ENCODE measurements at regions not wholly inside any gene's neighbourhood (a gene's known extent, or its start where the extent isn't known, plus 50 kb on each side); places are given as distances from the start of the nearest gene placed in this dataset.

DNA sequence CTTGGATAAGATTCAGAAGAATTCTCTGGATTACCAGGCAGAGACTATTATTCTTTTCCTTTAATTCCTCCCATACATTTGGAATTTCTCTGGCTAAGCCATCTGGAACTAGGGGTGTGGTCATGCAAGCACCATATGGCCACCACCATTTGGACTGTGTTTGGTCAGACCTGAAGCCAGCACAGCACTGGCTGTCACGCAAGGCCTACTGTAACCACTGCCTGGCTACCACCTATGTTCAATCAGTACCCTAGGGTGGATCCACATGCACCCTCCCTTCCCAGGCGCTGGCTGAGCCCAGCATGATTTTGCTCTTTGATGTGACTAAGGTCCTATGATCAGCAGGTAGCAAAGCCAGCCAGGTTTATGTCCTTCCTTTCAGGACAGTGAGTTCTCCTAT is 287.8 kb upstream of the GOLIM4 start:
- TF ChIP-seq, protein P1, sequence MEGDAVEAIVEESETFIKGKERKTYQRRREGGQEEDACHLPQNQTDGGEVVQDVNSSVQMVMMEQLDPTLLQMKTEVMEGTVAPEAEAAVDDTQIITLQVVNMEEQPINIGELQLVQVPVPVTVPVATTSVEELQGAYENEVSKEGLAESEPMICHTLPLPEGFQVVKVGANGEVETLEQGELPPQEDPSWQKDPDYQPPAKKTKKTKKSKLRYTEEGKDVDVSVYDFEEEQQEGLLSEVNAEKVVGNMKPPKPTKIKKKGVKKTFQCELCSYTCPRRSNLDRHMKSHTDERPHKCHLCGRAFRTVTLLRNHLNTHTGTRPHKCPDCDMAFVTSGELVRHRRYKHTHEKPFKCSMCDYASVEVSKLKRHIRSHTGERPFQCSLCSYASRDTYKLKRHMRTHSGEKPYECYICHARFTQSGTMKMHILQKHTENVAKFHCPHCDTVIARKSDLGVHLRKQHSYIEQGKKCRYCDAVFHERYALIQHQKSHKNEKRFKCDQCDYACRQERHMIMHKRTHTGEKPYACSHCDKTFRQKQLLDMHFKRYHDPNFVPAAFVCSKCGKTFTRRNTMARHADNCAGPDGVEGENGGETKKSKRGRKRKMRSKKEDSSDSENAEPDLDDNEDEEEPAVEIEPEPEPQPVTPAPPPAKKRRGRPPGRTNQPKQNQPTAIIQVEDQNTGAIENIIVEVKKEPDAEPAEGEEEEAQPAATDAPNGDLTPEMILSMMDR (IDR thresholded peaks at IDR 0.05; ENCODE audit: low read depth, low read length): no peak
- no peak overlapping the region for H3K4me3 ChIP-seq (ENCODE audit: low read depth, low read length)

DNA sequence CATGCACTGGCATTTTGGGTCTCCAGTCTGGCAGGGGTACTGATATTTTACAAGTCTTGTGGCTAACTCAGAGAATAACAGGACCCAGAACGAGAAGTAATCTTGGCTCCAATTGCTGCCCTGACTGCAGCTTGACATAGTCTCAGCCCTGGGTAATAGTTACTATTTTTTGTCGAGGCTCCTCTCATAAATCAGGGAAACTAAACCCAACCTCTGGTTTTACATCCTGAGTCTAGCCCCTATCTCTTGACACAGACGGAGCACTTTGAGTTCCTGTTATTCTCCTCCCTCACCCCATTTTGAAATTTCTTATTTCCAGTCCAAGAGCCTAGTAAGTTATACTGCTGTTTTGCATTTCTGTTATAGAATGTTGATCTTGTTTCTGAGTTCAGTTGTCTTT is 276.1 kb upstream of the GOLIM4 start:
- TF ChIP-seq, protein P1 (IDR thresholded peaks at IDR 0.05; ENCODE audit: low read depth, low read length): no peak
- H3K4me3 ChIP-seq (ENCODE audit: low read depth, low read length): no peak overlapping the region

DNA sequence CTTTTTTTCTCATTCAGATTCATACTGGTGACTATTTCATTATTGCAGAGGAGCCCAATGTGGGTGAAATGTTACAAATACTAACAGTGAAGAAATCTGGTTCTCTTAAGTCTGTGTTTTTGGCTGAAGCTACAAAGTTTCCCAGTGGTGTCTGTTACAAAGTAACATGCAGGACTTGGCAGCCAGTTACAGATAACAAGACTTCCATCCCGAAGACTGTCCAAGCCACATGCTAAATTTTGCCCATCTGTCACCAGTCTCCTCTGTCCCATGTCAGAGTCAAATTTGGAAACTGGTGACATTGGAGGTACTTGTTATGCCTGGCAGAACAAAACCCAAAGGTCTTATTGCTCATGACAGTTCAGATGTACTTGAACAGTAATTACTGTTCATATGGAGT is 269.2 kb upstream of the GOLIM4 start:
- TF ChIP-seq, protein P1 (IDR thresholded peaks at IDR 0.05; ENCODE audit: low read depth, low read length): no peak
- no peak overlapping the region for H3K4me3 ChIP-seq (ENCODE audit: low read depth, low read length)

GRCh38 chr3:168362661-168363247 is 267.0 kb upstream of the GOLIM4 start:
- TF ChIP-seq, protein P1 (IDR thresholded peaks at IDR 0.05; ENCODE audit: low read depth, low read length): no peak
- no peak overlapping the region for H3K4me3 ChIP-seq (ENCODE audit: low read depth, low read length)

GRCh38 chr3:168362156-168362555 is 266.4 kb upstream of the GOLIM4 start:
- TF ChIP-seq, protein P1 (IDR thresholded peaks at IDR 0.05; ENCODE audit: low read depth, low read length): no peak

DNA sequence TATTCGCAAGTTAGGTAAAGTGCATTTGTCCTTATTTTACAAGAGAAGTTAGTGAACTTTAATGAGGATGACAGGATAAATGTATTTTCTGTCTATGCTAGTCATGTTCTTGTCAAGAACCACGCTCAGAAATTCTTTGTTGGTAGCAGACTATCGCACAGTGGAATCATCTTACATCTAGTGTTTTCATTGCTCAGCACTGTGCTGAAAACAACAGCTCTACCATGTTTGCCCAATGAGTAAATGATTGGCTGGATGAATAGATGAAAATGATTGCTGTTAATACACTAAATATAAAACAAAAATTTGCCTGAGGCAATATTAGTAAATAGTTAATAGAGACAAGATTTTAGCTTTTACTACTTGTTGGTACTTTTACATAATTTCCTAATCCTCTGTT is 265.3 kb upstream of the GOLIM4 start:
- no peak overlapping the region for H3K4me3 ChIP-seq (ENCODE audit: low read depth, low read length)
- TF ChIP-seq, protein P1 (IDR thresholded peaks at IDR 0.05; ENCODE audit: low read depth, low read length): no peak

More at GRCh38 chr3:168362156-168362555, 266.4 kb upstream of the GOLIM4 start:
- H3K4me3 ChIP-seq (ENCODE audit: low read depth, low read length): no peak overlapping the region

DNA sequence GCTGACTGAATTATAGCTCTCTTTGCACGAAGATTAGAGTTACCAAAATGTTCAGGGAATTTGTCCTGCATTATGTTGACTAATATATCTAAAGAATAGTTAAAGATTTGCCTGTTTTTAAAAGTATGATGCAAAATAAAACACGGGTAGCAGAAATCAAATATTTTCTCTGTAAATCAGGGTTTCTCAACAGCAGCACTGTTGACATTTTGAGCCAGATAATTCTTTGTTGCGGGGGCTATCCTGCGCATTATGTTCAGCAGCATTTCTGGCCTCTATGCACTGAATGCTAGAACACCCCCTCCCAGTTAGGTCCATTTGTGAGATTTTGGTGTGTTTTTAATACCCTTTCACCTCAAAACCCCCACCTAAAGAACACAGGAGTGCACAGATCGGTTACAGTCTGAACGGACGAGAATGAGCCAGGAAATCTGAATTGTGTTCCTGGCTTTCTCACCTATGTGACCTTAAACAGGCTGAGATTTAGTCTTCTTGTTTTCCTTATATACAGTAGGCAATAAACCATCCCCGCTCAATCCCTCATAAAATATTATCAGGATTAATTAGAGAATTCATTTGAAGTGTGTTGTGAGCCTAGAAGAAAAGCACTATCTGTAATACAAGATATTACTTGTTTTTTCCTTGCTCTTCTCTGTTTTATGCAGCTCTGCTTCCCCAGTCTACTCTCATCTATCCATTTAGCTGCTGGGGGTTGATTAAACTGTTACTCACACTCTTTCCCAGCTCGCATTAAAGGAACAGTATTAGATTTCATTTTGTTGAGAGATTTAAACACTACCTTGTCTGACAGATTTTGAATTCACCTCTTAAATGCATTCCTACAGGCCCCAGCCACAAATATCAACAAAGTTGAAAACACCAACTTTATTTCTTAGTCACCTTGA is 247.5 kb upstream of the GOLIM4 start:
- no peak overlapping the region for H3K4me3 ChIP-seq (ENCODE audit: low read depth, low read length)
- TF ChIP-seq, protein P1 (IDR thresholded peaks at IDR 0.05; ENCODE audit: low read depth, low read length): no peak
